HEK293 (cell line): ENCODE measurements at regions not wholly inside any gene's neighbourhood (a gene's known extent, or its start where the extent isn't known, plus 50 kb on each side); places are given as distances from the start of the nearest gene placed in this dataset.

Source experiments
- CTCF ChIA-PET: fragments of 350-600 bp; formaldehyde crosslinking; extraction: SDS; loops from one replicate; lab custom pipeline; 2021; ENCODE audit warnings: antibody characterized with exemption; lab: Yijun Ruan, JAX
- POLR2A ChIA-PET: fragments of 300-600 bp; formaldehyde crosslinking; extraction: SDS; loops from one replicate; lab custom pipeline; 2020; ENCODE audit warnings: antibody characterized with exemption, inconsistent platforms; lab: Yijun Ruan, JAX
- H3K27ac ChIP-seq: fragments of 200-500 bp; sonication (Bioruptor generic); 2 replicates; pipeline ENCODE4 v1.5.1; 2014; ENCODE audit warnings: low read depth, low read length, control low read depth, inconsistent platforms; ENCODE audit errors: extremely low read depth
- H3K36me3 ChIP-seq, 2 experiments: fragments of 200-500 bp in 1 of 2; sonication (Bioruptor generic) in 1 of 2; 1 replicate in 1 of 2; 2 replicates in 1 of 2; pipeline ENCODE4 v1.5.1; 2014 to 2017; ENCODE audit warnings: inconsistent platforms in 2 of 2, low read length in 2 of 2; ENCODE audit not compliant: control insufficient read depth in 2 of 2, insufficient read depth in 1 of 2
- H3K4me1 ChIP-seq: fragments of 200-500 bp; sonication (Bioruptor generic); 2 replicates; pipeline ENCODE4 v1.5.1; 2014; ENCODE audit warnings: mild to moderate bottlenecking, low read length, inconsistent platforms; ENCODE audit not compliant: control insufficient read depth, insufficient read depth
- H3K4me3 ChIP-seq: 2 replicates; pipeline ENCODE4 v1.5.1; 2011; ENCODE audit warnings: low read depth, mild to moderate bottlenecking, control low read depth, low read length, moderate library complexity
- H3K9me3 ChIP-seq: fragments of 200-500 bp; sonication (Bioruptor generic); 2 replicates; pipeline ENCODE4 v1.5.1; 2014; ENCODE audit warnings: low read depth, low read length, inconsistent platforms; ENCODE audit not compliant: control insufficient read depth, insufficient read depth
- BCL11B ChIP-seq: fragments of 450-650 bp; formaldehyde crosslinking; IDR thresholded peaks from 2 replicates; pipeline ENCODE4 v1.5.1; 2016; ENCODE audit warnings: low read depth, missing biosample characterization, missing genetic modification characterization
- FEZF1 ChIP-seq: fragments of 450-650 bp; formaldehyde crosslinking; IDR thresholded peaks from 2 replicates; pipeline ENCODE4 v1.5.1; 2016; ENCODE audit warnings: missing biosample characterization, missing genetic modification characterization
- HOXA7 ChIP-seq: sonication (generic); formaldehyde crosslinking; IDR thresholded peaks from 2 replicates; pipeline ENCODE4 v1.8.1; 2022; ENCODE audit warnings: missing genetic modification reagents, borderline replicate concordance
- PRDM1 ChIP-seq: fragments of 450-650 bp; formaldehyde crosslinking; IDR thresholded peaks from 2 replicates; pipeline ENCODE4; 2016; ENCODE audit warnings: missing biosample characterization, missing genetic modification characterization
- SP3 ChIP-seq: fragments of 450-650 bp; formaldehyde crosslinking; IDR thresholded peaks from 2 replicates; pipeline ENCODE4 v1.5.1; 2016; ENCODE audit warnings: missing biosample characterization, missing genetic modification characterization
- ZBTB17 ChIP-seq: fragments of 450-650 bp; formaldehyde crosslinking; IDR thresholded peaks from 2 replicates; pipeline ENCODE4 v1.5.1; 2016; ENCODE audit warnings: missing biosample characterization, missing genetic modification characterization
- ZEB2 ChIP-seq: fragments of 450-650 bp; formaldehyde crosslinking; IDR thresholded peaks from 2 replicates; pipeline ENCODE4 v1.5.1; 2016; ENCODE audit warnings: missing biosample characterization, missing genetic modification characterization
- ZNF132 ChIP-seq: fragments of 450-650 bp; formaldehyde crosslinking; IDR thresholded peaks from 2 replicates; pipeline ENCODE4 v1.5.1; 2017; ENCODE audit warnings: missing biosample characterization, missing genetic modification characterization, borderline replicate concordance
- ZNF214 ChIP-seq: fragments of 450-650 bp; formaldehyde crosslinking; IDR thresholded peaks from 2 replicates; pipeline ENCODE4 v1.5.1; 2017; ENCODE audit warnings: missing biosample characterization, mild to moderate bottlenecking, missing genetic modification characterization, borderline replicate concordance
- ZNF239 ChIP-seq: fragments of 450-650 bp; formaldehyde crosslinking; IDR thresholded peaks from 2 replicates; pipeline ENCODE4 v1.5.1; 2016; ENCODE audit warnings: missing biosample characterization, missing genetic modification characterization
- ZNF311 ChIP-seq: fragments of 450-650 bp; formaldehyde crosslinking; IDR thresholded peaks from 2 replicates; pipeline ENCODE4 v1.5.1; 2017; ENCODE audit warnings: missing biosample characterization, missing genetic modification characterization, borderline replicate concordance
- ZNF324 ChIP-seq: fragments of 450-650 bp; formaldehyde crosslinking; IDR thresholded peaks from 2 replicates; pipeline ENCODE4 v1.5.1; 2016; ENCODE audit warnings: missing biosample characterization, missing genetic modification characterization
- ZNF341 ChIP-seq: fragments of 450-650 bp; formaldehyde crosslinking; IDR thresholded peaks from 2 replicates; pipeline ENCODE4; 2016; ENCODE audit warnings: low read depth, missing biosample characterization, missing genetic modification characterization
- ZNF354C ChIP-seq: fragments of 450-650 bp; formaldehyde crosslinking; IDR thresholded peaks from 2 replicates; pipeline ENCODE4 v1.5.1; 2016; ENCODE audit warnings: missing biosample characterization, missing genetic modification characterization, low read depth, borderline replicate concordance
- ZNF366 ChIP-seq: fragments of 450-650 bp; formaldehyde crosslinking; conservative IDR thresholded peaks from 2 replicates; pipeline ENCODE4 v1.5.1; 2016; ENCODE audit warnings: missing biosample characterization, missing genetic modification characterization
- ZNF423 ChIP-seq: fragments of 450-650 bp; formaldehyde crosslinking; IDR thresholded peaks from 2 replicates; pipeline ENCODE4 v1.5.1; 2016; ENCODE audit warnings: missing biosample characterization, missing genetic modification characterization
- ZNF426 ChIP-seq: fragments of 450-650 bp; formaldehyde crosslinking; IDR thresholded peaks from 2 replicates; pipeline ENCODE4 v1.5.1; 2017; ENCODE audit warnings: missing biosample characterization, missing genetic modification characterization, mild to moderate bottlenecking, inconsistent platforms, moderate library complexity
- ZNF488 ChIP-seq: fragments of 450-650 bp; formaldehyde crosslinking; IDR thresholded peaks from 2 replicates; pipeline ENCODE4 v1.5.1; 2016; ENCODE audit warnings: missing biosample characterization, missing genetic modification characterization
- ZNF571 ChIP-seq: fragments of 450-650 bp; formaldehyde crosslinking; IDR thresholded peaks from 2 replicates; pipeline ENCODE4 v1.5.0; 2017; ENCODE audit warnings: missing biosample characterization, missing genetic modification characterization
- ZNF585B ChIP-seq: fragments of 450-650 bp; formaldehyde crosslinking; IDR thresholded peaks from 2 replicates; pipeline ENCODE4 v1.5.1; 2016; ENCODE audit warnings: missing biosample characterization, missing genetic modification characterization
- ZNF621 ChIP-seq: fragments of 450-650 bp; formaldehyde crosslinking; IDR thresholded peaks from 2 replicates; pipeline ENCODE4 v1.5.1; 2017; ENCODE audit warnings: missing biosample characterization, missing genetic modification characterization
- ZNF664 ChIP-seq: fragments of 450-650 bp; formaldehyde crosslinking; IDR thresholded peaks from 2 replicates; pipeline ENCODE4 v1.5.1; 2016; ENCODE audit warnings: missing biosample characterization, missing genetic modification characterization
- ZNF830 ChIP-seq: fragments of 450-650 bp; IDR thresholded peaks from 2 replicates; pipeline ENCODE4 v1.5.0; 2018; ENCODE audit warnings: missing biosample characterization, missing genetic modification characterization, low read depth, mild to moderate bottlenecking, moderate library complexity
- ZNF837 ChIP-seq: fragments of 450-650 bp; formaldehyde crosslinking; IDR thresholded peaks from 2 replicates; pipeline ENCODE4 v1.5.1; 2016; ENCODE audit warnings: missing biosample characterization, missing genetic modification characterization
- ZSCAN16 ChIP-seq: fragments of 450-650 bp; formaldehyde crosslinking; IDR thresholded peaks from 2 replicates; pipeline ENCODE4 v1.5.1; 2016; ENCODE audit warnings: missing biosample characterization, missing genetic modification characterization
- TF ChIP-seq, protein P1 (sequence below): fragments of 450-650 bp; formaldehyde crosslinking; IDR thresholded peaks from 2 replicates; pipeline ENCODE4 v1.5.1; 2016; ENCODE audit warnings: missing biosample characterization, missing genetic modification characterization
- TF ChIP-seq, protein P2 (sequence below): fragments of 450-650 bp; formaldehyde crosslinking; IDR thresholded peaks from 2 replicates; pipeline ENCODE4 v1.5.1; 2016; ENCODE audit warnings: missing biosample characterization, missing genetic modification characterization

GRCh38 chr2:150136401-150136800 lies 351.1 kb downstream of the RND3 start:
- 0 out of 2 replicates have a peak, but pooled peaks cover 4% of the 10 kb centered on the region for H3K4me1 ChIP-seq
- H3K36me3 ChIP-seq: no peaks in the 10 kb centered on the region
- POLR2A ChIA-PET: no interaction called here
- TF ChIP-seq ZNF354C (tag by site-specific recombination) (no peak), ZNF837 (no peak), BCL11B (tag by site-specific recombination) (no peak), ZNF488 (tag by site-specific recombination) (no peak), ZNF214 (tag by site-specific recombination) (no peak), ZNF571 (no peak)
- CTCF ChIA-PET: no interaction called here
- no peak overlapping the region for H3K4me3 ChIP-seq
- no peaks in the 10 kb centered on the region for H3K9me3 ChIP-seq
- H3K27ac ChIP-seq: no peak overlapping the region

DNA sequence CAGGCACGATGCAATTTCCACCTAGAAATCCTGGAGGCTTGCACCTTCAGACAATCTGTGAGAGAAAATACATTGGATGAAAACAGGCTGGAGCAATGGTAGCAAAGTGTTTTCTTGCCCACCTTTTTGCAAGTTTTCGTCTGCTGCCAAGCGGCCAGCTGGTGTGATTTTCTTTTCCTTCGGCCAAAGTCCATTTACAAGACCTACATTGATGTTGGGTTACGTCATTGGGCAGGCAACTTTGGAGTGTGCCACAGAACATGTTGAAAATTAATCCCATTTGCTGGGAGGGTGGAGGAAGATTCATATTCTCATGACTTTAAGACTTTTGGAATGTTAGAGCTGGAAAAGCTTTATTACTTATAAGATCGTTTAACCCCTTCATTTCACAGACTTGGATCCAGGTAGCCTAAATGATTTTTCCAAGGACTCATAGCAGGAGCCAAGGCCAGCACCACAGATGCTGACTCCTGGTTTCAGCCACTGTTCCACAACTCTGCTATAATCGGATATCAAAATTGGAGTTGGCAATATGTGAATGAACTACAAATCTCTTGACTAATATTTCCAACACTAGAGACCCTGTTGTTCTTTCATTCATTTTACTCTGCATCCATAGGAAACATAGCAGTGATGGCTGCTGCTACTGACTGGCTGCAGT lies 352.1 kb downstream of the RND3 start:
- TF ChIP-seq SP3 (tag by site-specific recombination) (no peak), PRDM1 (tag by site-specific recombination) (no peak), ZNF585B (tag by site-specific recombination) (no peak), ZNF311 (tag by site-specific recombination) (no peak), ZNF324 (tag by site-specific recombination) (no peak), ZNF423 (no peak), ZNF830 (no peak), ZNF214 (tag by site-specific recombination) (no peak), ZSCAN16 (tag by site-specific recombination) (no peak), ZNF341 (tag by site-specific recombination) (no peak), ZNF621 (no peak), ZEB2 (no peak), ZNF239 (no peak)
- TF ChIP-seq, protein P1, sequence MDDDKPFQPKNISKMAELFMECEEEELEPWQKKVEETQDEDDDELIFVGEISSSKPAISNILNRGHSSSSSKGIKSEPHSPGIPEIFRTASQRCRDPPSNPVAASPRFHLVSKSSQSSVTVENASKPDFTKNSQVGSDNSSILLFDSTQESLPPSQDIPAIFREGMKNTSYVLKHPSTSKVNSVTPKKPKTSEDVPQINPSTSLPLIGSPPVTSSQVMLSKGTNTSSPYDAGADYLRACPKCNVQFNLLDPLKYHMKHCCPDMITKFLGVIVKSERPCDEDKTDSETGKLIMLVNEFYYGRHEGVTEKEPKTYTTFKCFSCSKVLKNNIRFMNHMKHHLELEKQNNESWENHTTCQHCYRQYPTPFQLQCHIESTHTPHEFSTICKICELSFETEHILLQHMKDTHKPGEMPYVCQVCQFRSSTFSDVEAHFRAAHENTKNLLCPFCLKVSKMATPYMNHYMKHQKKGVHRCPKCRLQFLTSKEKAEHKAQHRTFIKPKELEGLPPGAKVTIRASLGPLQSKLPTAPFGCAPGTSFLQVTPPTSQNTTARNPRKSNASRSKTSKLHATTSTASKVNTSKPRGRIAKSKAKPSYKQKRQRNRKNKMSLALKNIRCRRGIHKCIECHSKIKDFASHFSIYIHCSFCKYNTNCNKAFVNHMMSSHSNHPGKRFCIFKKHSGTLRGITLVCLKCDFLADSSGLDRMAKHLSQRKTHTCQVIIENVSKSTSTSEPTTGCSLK: no peak
- H3K4me3 ChIP-seq: no peak overlapping the region
- CTCF ChIA-PET: no interaction called here
- POLR2A ChIA-PET: interaction anchor here (0.9 kb wide), 2 partner anchors 59 to 343 kb away, joined by 3 read pairs; no protein-coding TSS in a partner anchor
- H3K9me3 ChIP-seq: no peaks in the 10 kb centered on the region
- H3K4me1 ChIP-seq: no peaks in the 10 kb centered on the region
- no peak overlapping the region for H3K27ac ChIP-seq
- H3K36me3 ChIP-seq: no peaks in the 10 kb centered on the region

- Histone ChIP-seq H3K4me3 (no peak overlapping the region), H3K36me3 (no peaks in the 10 kb centered on the region), H3K27ac (no peak overlapping the region), H3K9me3 (no peaks in the 10 kb centered on the region), H3K4me1 (no peaks in the 10 kb centered on the region)
- ChIA-PET CTCF (interaction anchor here (0.6 kb wide), 2 partner anchors 80 to 321 kb away, joined by 3 to 4 read pairs; no protein-coding TSS in a partner anchor), POLR2A (interaction anchor here (0.9 kb wide), 1 partner anchor 344 kb away, joined by 3 read pairs; no protein-coding TSS in a partner anchor)
- no peak for TF ChIP-seq ZNF366 (tag by site-specific recombination)
- no peak for TF ChIP-seq ZNF426 (tag by site-specific recombination)
- no peak for TF ChIP-seq ZNF664 (tag by site-specific recombination)
- TF ChIP-seq ZNF132 (tag by site-specific recombination): no peak
- no peak for TF ChIP-seq ZBTB17
- TF ChIP-seq, protein P2, sequence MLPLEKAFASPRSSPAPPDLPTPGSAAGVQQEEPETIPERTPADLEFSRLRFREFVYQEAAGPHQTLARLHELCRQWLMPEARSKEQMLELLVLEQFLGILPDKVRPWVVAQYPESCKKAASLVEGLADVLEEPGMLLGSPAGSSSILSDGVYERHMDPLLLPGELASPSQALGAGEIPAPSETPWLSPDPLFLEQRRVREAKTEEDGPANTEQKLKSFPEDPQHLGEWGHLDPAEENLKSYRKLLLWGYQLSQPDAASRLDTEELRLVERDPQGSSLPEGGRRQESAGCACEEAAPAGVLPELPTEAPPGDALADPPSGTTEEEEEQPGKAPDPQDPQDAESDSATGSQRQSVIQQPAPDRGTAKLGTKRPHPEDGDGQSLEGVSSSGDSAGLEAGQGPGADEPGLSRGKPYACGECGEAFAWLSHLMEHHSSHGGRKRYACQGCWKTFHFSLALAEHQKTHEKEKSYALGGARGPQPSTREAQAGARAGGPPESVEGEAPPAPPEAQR (tag by site-specific recombination): no peak
- TF ChIP-seq HOXA7: no peak
- TF ChIP-seq FEZF1 (tag by site-specific recombination): no peak
Observed at GRCh38 chr2:150134223-150134857, 353.1 kb downstream of the RND3 start.
